HG03025 (cell line): ENCODE measurements at regions not wholly inside any gene's neighbourhood (a gene's known extent, or its start where the extent isn't known, plus 50 kb on each side); places are given as distances from the start of the nearest gene placed in this dataset.
"Not testable (repeated sequence)": the region's sequence is repeated elsewhere in the genome, so short reads cannot be mapped to it uniquely, and the experiment has no call there.

Experiments
- ATAC-seq: cut with Tn5 transposase; IDR thresholded peaks from one replicate; pipeline ENCODE4 v1.9.1; 2021; ENCODE audit warnings: mild to moderate bottlenecking, moderate library complexity; ENCODE audit not compliant: unreplicated experiment, low FRiP score

GRCh38 chr2:200099256-200099655, 143.9 kb downstream of the MAIP1 start:
- no peak for ATAC-seq

GRCh38 chr2:200100027-200100426, 144.6 kb downstream of the MAIP1 start:
- no peak for ATAC-seq

- no peak for ATAC-seq
These were observed 146.5 kb downstream of the MAIP1 start for GRCh38 chr2:200101922-200102321.

GRCh38 chr2:200102971-200103370, 147.6 kb downstream of the MAIP1 start:
- ATAC-seq, result no peak

GRCh38 chr2:200104015-200104414, 148.6 kb downstream of the MAIP1 start:
- ATAC-seq, result no peak

GRCh38 chr2:200107514-200108217, 152.3 kb downstream of the MAIP1 start:
- ATAC-seq, result no peak

- ATAC-seq, result no peak
These were observed 154.0 kb downstream of the MAIP1 start for GRCh38 chr2:200109421-200109820.

GRCh38 chr2:200110381-200110780, 155.0 kb downstream of the MAIP1 start:
- no peak for ATAC-seq

GRCh38 chr2:200113016-200113799, 157.8 kb downstream of the MAIP1 start:
- ATAC-seq, result not testable (repeated sequence)

GRCh38 chr2:200119236-200119635, 163.9 kb downstream of the MAIP1 start:
- no peak for ATAC-seq

GRCh38 chr2:200121931-200122330, 166.5 kb downstream of the MAIP1 start:
- no peak for ATAC-seq

- no peak for ATAC-seq
These were observed 167.3 kb downstream of the MAIP1 start for GRCh38 chr2:200122683-200123082.

- not testable (repeated sequence) for ATAC-seq
These were observed 169.4 kb downstream of the MAIP1 start for GRCh38 chr2:200124665-200125368.

GRCh38 chr2:200125444-200126284, 170.3 kb downstream of the MAIP1 start:
- no peak for ATAC-seq

GRCh38 chr2:200126285-200126670, 170.9 kb downstream of the MAIP1 start:
- not testable (repeated sequence) for ATAC-seq

GRCh38 chr2:200126680-200127079, 171.3 kb downstream of the MAIP1 start:
- ATAC-seq, result not testable (repeated sequence)

GRCh38 chr2:200127848-200128247, 172.5 kb downstream of the MAIP1 start:
- ATAC-seq, result no peak

- no peak for ATAC-seq
These were observed 172.9 kb downstream of the MAIP1 start for GRCh38 chr2:200128296-200128695.

GRCh38 chr2:200129721-200130462, 174.5 kb downstream of the MAIP1 start:
- no peak for ATAC-seq

GRCh38 chr2:200130762-200131166, 175.4 kb downstream of the MAIP1 start:
- no peak for ATAC-seq
